IMR-90 (cell line): ENCODE measurements at regions not wholly inside any gene's neighbourhood (a gene's known extent, or its start where the extent isn't known, plus 50 kb on each side); places are given as distances from the start of the nearest gene placed in this dataset.

Source experiments
- ATAC-seq: fragments of 200-7000 bp; cut with Tn5 transposase; 2 replicates; pipeline ENCODE4 v1.9.1; 2020; ENCODE audit warnings: low read depth, mild to moderate bottlenecking, moderate library complexity
- BruUV-seq: library from RNA; stranded (reverse); fragments of 400-500 nt; replicated peaks from 2 replicates; lab custom pipeline; 2021; lab: Mats Ljungman, UMichigan
- CTCF ChIA-PET: fragments of 300-600 bp; formaldehyde crosslinking; extraction: SDS; loops from one replicate; lab custom pipeline; 2021; ENCODE audit warnings: antibody characterized with exemption; lab: Yijun Ruan, JAX
- POLR2A ChIA-PET: fragments of 300-600 bp; sonication (Branson Sonifier 250); formaldehyde crosslinking; loops from one replicate; lab custom pipeline; 2022; ENCODE audit warnings: antibody characterized with exemption; ENCODE audit not compliant: unreplicated experiment; lab: Charles Lee
- DNase-seq: peaks from one replicate; pipeline ENCODE4 v3.0.0; 2013
- H2AFZ ChIP-seq: replicated peaks from 2 replicates; pipeline ENCODE3; 2013; ENCODE audit warnings: low read length, mild to moderate bottlenecking; ENCODE audit not compliant: poor library complexity
- H2AK5ac ChIP-seq: 2 replicates; pipeline ENCODE4 v1.6.1; 2013; ENCODE audit warnings: low read depth, low read length, inconsistent platforms
- H2AK9ac ChIP-seq: replicated peaks from 2 replicates; pipeline ENCODE3; 2013; ENCODE audit warnings: mild to moderate bottlenecking, low read depth, low read length, moderate library complexity; ENCODE audit not compliant: poor library complexity
- H2BK120ac ChIP-seq: 2 replicates; pipeline ENCODE4 v1.6.1; 2013; ENCODE audit warnings: low read depth, low read length, inconsistent platforms
- H2BK15ac ChIP-seq: 3 replicates; pipeline ENCODE4 v1.6.1; 2013; ENCODE audit warnings: low read depth, low read length, inconsistent platforms
- H2BK20ac ChIP-seq: 2 replicates; pipeline ENCODE4 v1.6.1; 2013; ENCODE audit warnings: low read depth, mild to moderate bottlenecking, inconsistent platforms, low read length, moderate library complexity
- H2BK5ac ChIP-seq: 2 replicates; pipeline ENCODE4 v1.6.1; 2013; ENCODE audit warnings: mild to moderate bottlenecking, low read depth, low read length, inconsistent platforms; ENCODE audit not compliant: poor library complexity, severe bottlenecking
- H3K14ac ChIP-seq: replicated peaks from 2 replicates; pipeline ENCODE4 v1.6.1; 2013; ENCODE audit warnings: low read depth, low read length, inconsistent platforms
- H3K18ac ChIP-seq: 2 replicates; pipeline ENCODE4 v1.6.1; 2013; ENCODE audit warnings: low read depth, low read length, control low read depth
- H3K23ac ChIP-seq: 2 replicates; pipeline ENCODE4 v1.6.1; 2013; ENCODE audit warnings: low read depth, low read length, inconsistent platforms
- H3K27ac ChIP-seq: 2 replicates; pipeline ENCODE4 v1.5.1; 2013; ENCODE audit warnings: mild to moderate bottlenecking, control low read depth, low read length; ENCODE audit not compliant: insufficient read depth
- H3K27me3 ChIP-seq: 2 replicates; pipeline ENCODE4 v1.6.1; 2013; ENCODE audit warnings: low read length; ENCODE audit not compliant: control insufficient read depth, insufficient read depth
- H3K36me3 ChIP-seq: 2 replicates; pipeline ENCODE4 v1.6.1; 2013; ENCODE audit warnings: low read length, mixed read lengths; ENCODE audit not compliant: control insufficient read depth, insufficient read depth
- H3K4ac ChIP-seq: 2 replicates; pipeline ENCODE4 v1.6.1; 2013; ENCODE audit warnings: low read depth, low read length, inconsistent platforms
- H3K4me1 ChIP-seq: 2 replicates; pipeline ENCODE4 v1.6.1; 2013; ENCODE audit warnings: low read length, mixed read lengths; ENCODE audit not compliant: control insufficient read depth, insufficient read depth
- H3K4me2 ChIP-seq: 2 replicates; pipeline ENCODE4 v1.6.1; 2013; ENCODE audit warnings: low read depth, mild to moderate bottlenecking, control low read depth, low read length, moderate library complexity
- H3K4me3 ChIP-seq: 2 replicates; pipeline ENCODE4 v1.5.1; 2013; ENCODE audit warnings: low read depth, mild to moderate bottlenecking, control low read depth, low read length, moderate library complexity; ENCODE audit not compliant: insufficient read depth
- H3K56ac ChIP-seq: 2 replicates; pipeline ENCODE4 v1.6.1; 2013; ENCODE audit warnings: low read length, inconsistent platforms; ENCODE audit not compliant: insufficient read depth; ENCODE audit errors: extremely low read depth
- H3K79me1 ChIP-seq, 2 experiments: 2 replicates each; pipeline ENCODE4 v1.6.1; 2013; ENCODE audit warnings: low read length in 2 of 2, inconsistent platforms in 1 of 2, low read depth in 1 of 2
- H3K9ac ChIP-seq: 2 replicates; pipeline ENCODE4 v1.6.1; 2013; ENCODE audit warnings: low read depth, low read length, control low read depth
- H3K9me1 ChIP-seq: 2 replicates; pipeline ENCODE4 v1.6.1; 2013; ENCODE audit warnings: low read length, inconsistent platforms; ENCODE audit not compliant: insufficient read depth
- H3K9me3 ChIP-seq: 2 replicates; pipeline ENCODE4 v1.6.1; 2013; ENCODE audit warnings: low read length; ENCODE audit not compliant: control insufficient read depth, insufficient read depth
- H4K20me1 ChIP-seq: 2 replicates; pipeline ENCODE4 v1.6.1; 2013; ENCODE audit warnings: low read length, inconsistent platforms; ENCODE audit not compliant: insufficient read depth
- H4K5ac ChIP-seq: 2 replicates; pipeline ENCODE4 v1.6.1; 2013; ENCODE audit warnings: mild to moderate bottlenecking, low read depth, low read length, control low read depth
- H4K8ac ChIP-seq, 2 experiments: 2 replicates each; pipeline ENCODE4 v1.6.1; 2013; ENCODE audit warnings: low read depth in 2 of 2, low read length in 2 of 2, control low read depth in 1 of 2, inconsistent platforms in 1 of 2
- H4K91ac ChIP-seq: 2 replicates; pipeline ENCODE4 v1.6.1; 2013; ENCODE audit warnings: low read depth, low read length, inconsistent platforms; ENCODE audit not compliant: insufficient read depth
- BHLHE40 ChIP-seq: fragments of 150-350 bp; IDR thresholded peaks from 2 replicates; pipeline ENCODE4 v1.6.1; 2016; ENCODE audit warnings: mild to moderate bottlenecking, low read depth, low read length
- CEBPB ChIP-seq: IDR thresholded peaks from 2 replicates; pipeline ENCODE4 v1.6.1; 2012; ENCODE audit warnings: low read depth, low read length, improper control_type of control experiment
- CHD1 ChIP-seq: IDR thresholded peaks from 2 replicates; pipeline ENCODE4 v1.6.1; 2012; ENCODE audit warnings: low read depth, low read length, improper control_type of control experiment
- FOS ChIP-seq: fragments of 150-350 bp; IDR thresholded peaks from 2 replicates; pipeline ENCODE4 v1.6.1; 2016; ENCODE audit warnings: low read depth, low read length
- MAFK ChIP-seq: IDR thresholded peaks from 2 replicates; pipeline ENCODE4 v1.6.1; 2012; ENCODE audit warnings: low read depth, low read length, improper control_type of control experiment
- MAZ ChIP-seq: IDR thresholded peaks from 2 replicates; pipeline ENCODE4 v1.6.1; 2012; ENCODE audit warnings: low read depth, mild to moderate bottlenecking, low read length, improper control_type of control experiment, moderate library complexity, borderline replicate concordance
- MXI1 ChIP-seq: IDR thresholded peaks from 2 replicates; pipeline ENCODE4 v1.6.1; 2012; ENCODE audit warnings: low read depth, mild to moderate bottlenecking, low read length, moderate library complexity, borderline replicate concordance
- NFE2L2 ChIP-seq: fragments of 150-350 bp; IDR thresholded peaks from 2 replicates; pipeline ENCODE4 v1.6.1; 2016; ENCODE audit warnings: low read depth, mild to moderate bottlenecking, low read length
- POLR2A ChIP-seq: IDR thresholded peaks from 2 replicates; pipeline ENCODE4 v1.6.1; 2012; ENCODE audit warnings: mild to moderate bottlenecking, low read depth, low read length
- RAD21 ChIP-seq: IDR thresholded peaks from 2 replicates; pipeline ENCODE4 v1.6.1; 2012; ENCODE audit warnings: low read length, improper control_type of control experiment
- RCOR1 ChIP-seq: IDR thresholded peaks from 2 replicates; pipeline ENCODE4 v1.6.1; 2012; ENCODE audit warnings: mild to moderate bottlenecking, low read length, improper control_type of control experiment; ENCODE audit not compliant: insufficient replicate concordance
- RFX5 ChIP-seq: IDR thresholded peaks from 2 replicates; pipeline ENCODE4 v1.8.0; 2012; ENCODE audit warnings: low read depth, mild to moderate bottlenecking, low read length, moderate library complexity
- SMC3 ChIP-seq: fragments of 150-350 bp; IDR thresholded peaks from 2 replicates; pipeline ENCODE4 v1.6.1; 2016; ENCODE audit warnings: low read depth, mild to moderate bottlenecking, antibody characterized with exemption, low read length, moderate library complexity
- WGBS, 2 experiments: methylation state at CpG; one replicate each; pipeline versions ENCODE4 v1.1.5 to v1.1.7; 2013; ENCODE audit warnings: missing lambda C conversion rate in 2 of 2; ENCODE audit not compliant: insufficient read length in 1 of 2; ENCODE audit errors: extremely low coverage in 2 of 2; 5-methylcytosine and 5-hydroxymethylcytosine counted together
- dilution Hi-C: fragments of 300-500 bp; cut with HindIII; formaldehyde crosslinking; loops from one replicate; pipeline ENCODE4 v1.14.3; 2018; ENCODE audit warnings: low sequenced_read_pairs; ENCODE audit not compliant: unreplicated experiment
- in situ Hi-C: fragments of 300-500 bp; cut with MboI; formaldehyde crosslinking; loops from 3 replicates; pipeline ENCODE4 v1.14.3; 2019; ENCODE audit warnings: low sequenced_read_pairs, inconsistent platforms, mixed read lengths
- intact Hi-C: fragments of 100-400 bp; cut with micrococcal nuclease; formaldehyde crosslinking; loops from 2 replicates; pipeline ENCODE4 v1.10.0; 2022
- TF ChIP-seq, protein P1 (sequence below): fragments of 150-350 bp; IDR thresholded peaks from 2 replicates; pipeline ENCODE4 v1.6.1; 2017; ENCODE audit warnings: mild to moderate bottlenecking, antibody characterized with exemption, low read length, low read depth
- TF ChIP-seq, protein P2 (sequence below): conservative IDR thresholded peaks from 2 replicates; pipeline ENCODE4 v1.5.1; 2012; ENCODE audit warnings: mild to moderate bottlenecking, low read depth, low read length, improper control_type of control experiment
- TF ChIP-seq, protein P3 (sequence below): fragments of 150-350 bp; IDR thresholded peaks from 2 replicates; pipeline ENCODE4 v1.6.1; 2016; ENCODE audit warnings: low read depth, mild to moderate bottlenecking, low read length, moderate library complexity, borderline replicate concordance

DNA sequence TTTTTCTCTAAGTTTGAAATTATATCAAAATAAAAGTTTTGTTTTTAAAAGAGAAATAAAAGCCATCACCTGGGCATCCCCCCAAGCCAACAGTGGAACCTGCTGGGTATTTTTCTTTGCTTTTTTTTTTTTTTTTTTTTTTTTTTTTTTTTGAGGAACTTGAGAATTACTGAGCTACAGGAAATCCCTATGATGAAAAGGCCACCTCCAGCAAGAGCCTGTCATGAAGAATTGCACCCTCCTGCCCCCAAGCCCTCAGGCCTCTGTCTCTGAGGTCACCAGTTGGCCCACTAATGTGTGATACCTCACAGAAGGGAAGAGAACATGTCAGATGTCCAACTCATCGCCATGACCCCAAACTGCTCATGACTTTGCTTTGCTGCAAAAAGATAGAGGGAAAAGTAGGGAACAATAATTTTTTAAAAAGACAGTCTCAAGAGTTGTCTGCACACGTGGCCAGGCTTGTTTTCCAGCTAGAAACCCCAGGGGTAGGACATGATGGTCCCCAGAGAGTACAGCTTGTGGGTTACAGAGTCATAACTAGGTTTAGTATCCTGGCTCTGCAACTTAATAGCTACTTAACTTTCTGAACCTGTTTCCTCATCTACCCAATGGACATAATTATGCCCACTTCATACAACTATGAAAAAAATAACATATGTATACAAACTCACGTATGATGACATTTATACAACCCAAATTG lies 124.3 kb upstream of the EGLN3 start:
- Histone ChIP-seq H2BK120ac (no peak overlapping the region), H2BK20ac (no peak overlapping the region), H3K9me3 (no peaks in the 10 kb centered on the region), H4K5ac (no peak overlapping the region), H3K27me3 (peaks cover 1% of the 10 kb centered on the region; the same call in 1 of the 2 replicates), H2AFZ (no peak overlapping the region), H4K8ac (no peak overlapping the region), H3K27ac (no peak overlapping the region), H4K91ac (no peak overlapping the region), H3K9me1 (no peaks in the 10 kb centered on the region), H3K4me1 (no peaks in the 10 kb centered on the region), H3K4ac (no peak overlapping the region), H2BK5ac (no peak overlapping the region), H2AK5ac (no peak overlapping the region), H3K56ac (no peak overlapping the region), H3K4me3 (no peak overlapping the region), H2AK9ac (no peak overlapping the region), H2BK15ac (no peak overlapping the region), H3K14ac (no peak overlapping the region), H3K79me1 (no peaks in the 10 kb centered on the region), H3K18ac (no peak overlapping the region), H3K9ac (no peak overlapping the region), H3K4me2 (no peak overlapping the region), H3K23ac (no peak overlapping the region), H3K36me3 (no peaks in the 10 kb centered on the region), H4K20me1 (no peaks in the 10 kb centered on the region)
- BruUV-seq = no TSS peak
- TF ChIP-seq CHD1 (no peak), POLR2A (no peak), CEBPB (no peak), MAZ (no peak), BHLHE40 (no peak), NFE2L2 (no peak), FOS (no peak), RFX5 (no peak), RAD21 (no peak), MAFK (no peak), MXI1 (no peak), RCOR1 (no peak), SMC3 (no peak)
- TF ChIP-seq, protein P1, sequence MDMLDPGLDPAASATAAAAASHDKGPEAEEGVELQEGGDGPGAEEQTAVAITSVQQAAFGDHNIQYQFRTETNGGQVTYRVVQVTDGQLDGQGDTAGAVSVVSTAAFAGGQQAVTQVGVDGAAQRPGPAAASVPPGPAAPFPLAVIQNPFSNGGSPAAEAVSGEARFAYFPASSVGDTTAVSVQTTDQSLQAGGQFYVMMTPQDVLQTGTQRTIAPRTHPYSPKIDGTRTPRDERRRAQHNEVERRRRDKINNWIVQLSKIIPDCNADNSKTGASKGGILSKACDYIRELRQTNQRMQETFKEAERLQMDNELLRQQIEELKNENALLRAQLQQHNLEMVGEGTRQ = no peak
- TF ChIP-seq, protein P2, sequence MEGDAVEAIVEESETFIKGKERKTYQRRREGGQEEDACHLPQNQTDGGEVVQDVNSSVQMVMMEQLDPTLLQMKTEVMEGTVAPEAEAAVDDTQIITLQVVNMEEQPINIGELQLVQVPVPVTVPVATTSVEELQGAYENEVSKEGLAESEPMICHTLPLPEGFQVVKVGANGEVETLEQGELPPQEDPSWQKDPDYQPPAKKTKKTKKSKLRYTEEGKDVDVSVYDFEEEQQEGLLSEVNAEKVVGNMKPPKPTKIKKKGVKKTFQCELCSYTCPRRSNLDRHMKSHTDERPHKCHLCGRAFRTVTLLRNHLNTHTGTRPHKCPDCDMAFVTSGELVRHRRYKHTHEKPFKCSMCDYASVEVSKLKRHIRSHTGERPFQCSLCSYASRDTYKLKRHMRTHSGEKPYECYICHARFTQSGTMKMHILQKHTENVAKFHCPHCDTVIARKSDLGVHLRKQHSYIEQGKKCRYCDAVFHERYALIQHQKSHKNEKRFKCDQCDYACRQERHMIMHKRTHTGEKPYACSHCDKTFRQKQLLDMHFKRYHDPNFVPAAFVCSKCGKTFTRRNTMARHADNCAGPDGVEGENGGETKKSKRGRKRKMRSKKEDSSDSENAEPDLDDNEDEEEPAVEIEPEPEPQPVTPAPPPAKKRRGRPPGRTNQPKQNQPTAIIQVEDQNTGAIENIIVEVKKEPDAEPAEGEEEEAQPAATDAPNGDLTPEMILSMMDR = no peak
- TF ChIP-seq, protein P3, sequence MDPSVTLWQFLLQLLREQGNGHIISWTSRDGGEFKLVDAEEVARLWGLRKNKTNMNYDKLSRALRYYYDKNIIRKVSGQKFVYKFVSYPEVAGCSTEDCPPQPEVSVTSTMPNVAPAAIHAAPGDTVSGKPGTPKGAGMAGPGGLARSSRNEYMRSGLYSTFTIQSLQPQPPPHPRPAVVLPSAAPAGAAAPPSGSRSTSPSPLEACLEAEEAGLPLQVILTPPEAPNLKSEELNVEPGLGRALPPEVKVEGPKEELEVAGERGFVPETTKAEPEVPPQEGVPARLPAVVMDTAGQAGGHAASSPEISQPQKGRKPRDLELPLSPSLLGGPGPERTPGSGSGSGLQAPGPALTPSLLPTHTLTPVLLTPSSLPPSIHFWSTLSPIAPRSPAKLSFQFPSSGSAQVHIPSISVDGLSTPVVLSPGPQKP = no peak
- in situ Hi-C loops (no loop called here), intact Hi-C loops (no loop called here), dilution Hi-C loops (no loop called here)
- WGBS, 2 experiments = no CpG with 5 or more reads among the region's 3 CpGs
- ChIA-PET POLR2A (no interaction called here), CTCF (no interaction called here)
- DNase-seq (no peak), ATAC-seq (no peak)
